ENCODE measurements at regions not wholly inside any gene's neighbourhood (a gene's known extent, or its start where the extent isn't known, plus 50 kb on each side); places are given as distances from the start of the nearest gene placed in this dataset.

DNA sequence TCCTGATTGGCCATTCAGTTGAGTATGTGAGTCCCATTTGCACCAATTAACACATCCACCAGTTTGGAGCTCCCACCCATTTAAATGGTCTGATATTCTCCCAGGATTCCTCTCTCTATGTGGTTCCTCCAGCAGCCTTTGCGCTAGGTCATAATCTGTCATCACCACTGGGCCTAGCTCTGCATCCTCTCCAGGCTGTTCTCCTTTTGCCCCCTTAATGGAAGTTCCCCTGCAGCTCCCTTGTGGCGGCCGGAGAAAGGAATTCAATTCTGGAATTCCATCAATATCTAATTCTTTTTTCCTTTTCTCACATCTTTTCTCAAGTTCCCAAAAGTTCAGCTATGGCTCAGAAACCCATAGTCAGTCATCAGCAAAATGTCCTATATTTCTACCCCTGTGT lies 2184.4 kb upstream of the AGA start:
- no peak overlapping the region for H3K4me3 ChIP-seq (ENCODE audit: low read depth, low read length)
- peak; percentile 63 for TF ChIP-seq CTCF (IDR thresholded peaks at IDR 0.05; ENCODE audit: low read depth, low read length)
- peak; percentile 52 for DNase-seq
- no peaks in the 10 kb centered on the region for H3K27me3 ChIP-seq
- H3K9me3 ChIP-seq = no peaks in the 10 kb centered on the region
- no peaks in the 10 kb centered on the region for H3K4me1 ChIP-seq
- H3K36me3 ChIP-seq = no peaks in the 10 kb centered on the region

DNA sequence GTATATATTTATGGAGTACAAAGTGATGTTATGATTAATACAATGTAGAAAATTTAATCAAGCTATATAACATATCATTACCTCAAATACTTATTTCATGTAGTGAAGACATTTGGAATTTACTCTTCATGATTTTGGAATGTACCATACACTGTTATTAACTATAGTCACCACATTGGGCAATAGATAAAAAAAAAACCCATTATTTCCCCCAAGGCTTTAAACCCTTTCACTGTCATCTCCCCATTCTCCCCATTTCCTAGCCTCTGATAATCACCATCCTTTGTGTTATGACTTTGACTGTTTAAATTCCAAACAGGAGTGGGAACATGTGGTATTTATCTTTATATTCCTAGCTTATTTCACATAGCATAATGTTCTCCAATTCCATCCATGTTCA lies 2189.1 kb upstream of the AGA start:
- Histone ChIP-seq H3K9me3 (no peaks in the 10 kb centered on the region), H3K36me3 (no peaks in the 10 kb centered on the region), H3K4me1 (no peaks in the 10 kb centered on the region), H3K4me3 (ENCODE audit: low read depth, low read length) (no peak overlapping the region), H3K27me3 (no peaks in the 10 kb centered on the region)
- DNase-seq = no peak
- no peak for TF ChIP-seq CTCF (IDR thresholded peaks at IDR 0.05; ENCODE audit: low read depth, low read length)

GRCh38 chr4:179634862-179635261 lies 2192.6 kb upstream of the AGA start:
- no peaks in the 10 kb centered on the region for H3K27me3 ChIP-seq
- H3K4me3 ChIP-seq (ENCODE audit: low read depth, low read length) = no peak overlapping the region
- TF ChIP-seq CTCF (IDR thresholded peaks at IDR 0.05; ENCODE audit: low read depth, low read length) = no peak
- H3K36me3 ChIP-seq = no peaks in the 10 kb centered on the region
- H3K9me3 ChIP-seq = no peaks in the 10 kb centered on the region
- H3K4me1 ChIP-seq = no peaks in the 10 kb centered on the region
- no peak for DNase-seq

- no peak for TF ChIP-seq CTCF (IDR thresholded peaks at IDR 0.05; ENCODE audit: low read depth, low read length)
- Histone ChIP-seq H3K4me1 (no peaks in the 10 kb centered on the region), H3K9me3 (no peaks in the 10 kb centered on the region), H3K4me3 (ENCODE audit: low read depth, low read length) (no peak overlapping the region), H3K27me3 (no peaks in the 10 kb centered on the region), H3K36me3 (no peaks in the 10 kb centered on the region)
- no peak for DNase-seq
Measured at GRCh38 chr4:179662522-179662921, 2220.3 kb upstream of the AGA start.

- TF ChIP-seq CTCF (IDR thresholded peaks at IDR 0.05; ENCODE audit: low read depth, low read length) = no peak
- DNase-seq = no peak
- H3K27me3 ChIP-seq = no peaks in the 10 kb centered on the region
- H3K4me3 ChIP-seq (ENCODE audit: low read depth, low read length) = no peak overlapping the region
- H3K36me3 ChIP-seq = no peaks in the 10 kb centered on the region
- H3K9me3 ChIP-seq = no peaks in the 10 kb centered on the region
- H3K4me1 ChIP-seq = no peaks in the 10 kb centered on the region
Measured at GRCh38 chr4:179663641-179664429, 2221.6 kb upstream of the AGA start.

DNA sequence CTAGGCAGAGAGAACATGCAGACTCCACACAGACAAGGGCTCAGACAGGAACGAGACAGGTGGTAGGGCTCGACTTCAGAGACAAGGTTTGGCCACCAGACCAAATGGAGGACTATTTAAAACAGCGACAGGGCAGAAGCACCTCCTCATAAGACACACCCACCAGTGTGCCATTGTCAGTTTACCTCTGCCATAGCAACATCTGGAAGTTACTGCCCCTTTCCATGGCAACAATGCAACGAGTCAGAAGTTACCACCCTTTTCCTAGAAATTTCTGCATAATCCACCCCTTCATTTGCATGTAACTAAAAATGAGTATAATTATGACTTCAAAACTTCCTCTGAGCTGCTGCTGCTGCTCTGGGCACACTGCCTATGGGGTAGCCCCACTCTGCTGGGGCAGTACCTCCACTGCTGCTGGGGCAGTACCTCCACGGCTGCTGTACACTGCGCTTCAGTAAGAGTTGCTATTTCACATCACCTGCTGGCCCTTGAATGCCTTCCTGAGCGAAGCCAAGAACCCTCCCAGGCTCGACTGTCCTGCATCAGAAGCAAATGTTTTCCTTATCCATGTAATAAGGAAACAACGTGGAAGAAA lies 2222.3 kb upstream of the AGA start:
- H3K9me3 ChIP-seq = no peaks in the 10 kb centered on the region
- H3K4me3 ChIP-seq (ENCODE audit: low read depth, low read length) = no peak overlapping the region
- no peak for TF ChIP-seq CTCF (IDR thresholded peaks at IDR 0.05; ENCODE audit: low read depth, low read length)
- no peak for DNase-seq
- H3K27me3 ChIP-seq = no peaks in the 10 kb centered on the region
- H3K4me1 ChIP-seq = no peaks in the 10 kb centered on the region
- H3K36me3 ChIP-seq = no peaks in the 10 kb centered on the region
